ENCODE measurements at regions not wholly inside any gene's neighbourhood (a gene's known extent, or its start where the extent isn't known, plus 50 kb on each side); places are given as distances from the start of the nearest gene placed in this dataset.

DNA sequence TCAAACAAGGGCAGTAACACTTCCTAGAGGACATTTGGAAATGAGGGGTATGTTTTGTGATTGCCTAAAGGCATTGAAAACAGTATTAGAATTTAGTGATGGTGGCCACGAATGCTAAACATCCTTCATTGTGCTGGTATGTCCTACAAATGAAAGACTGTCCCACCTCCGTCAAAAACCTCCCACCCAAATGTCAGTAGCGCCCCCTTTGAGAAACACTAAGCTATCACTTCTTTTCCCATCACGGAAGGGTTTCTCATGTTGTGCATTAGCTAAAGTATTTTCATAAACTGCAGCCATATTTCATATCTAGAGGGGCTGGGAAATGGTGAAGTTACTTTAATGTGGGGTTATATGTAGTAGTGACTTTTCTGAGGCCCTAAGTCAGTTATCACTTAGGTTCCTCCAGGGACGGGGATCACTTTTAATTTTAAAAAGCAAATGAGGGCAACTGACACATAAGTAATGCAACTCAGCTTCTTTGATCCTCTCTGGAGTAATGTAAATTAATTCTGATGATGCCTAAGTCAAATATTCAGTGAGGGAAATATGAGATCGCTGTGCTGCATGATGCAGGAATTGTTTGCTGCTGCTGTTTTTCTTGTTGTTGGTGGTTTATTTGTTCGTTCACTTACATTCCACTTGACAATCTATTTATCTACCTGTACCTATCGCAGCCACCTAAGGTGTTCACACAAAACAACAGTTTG lies 1403.4 kb upstream of the TENM4 start:
- Mint-ChIP-seq H3K27me3 (no peaks in the 10 kb centered on the region), H3K4me1 (ENCODE audit: low read depth) (peaks cover 8% of the 10 kb centered on the region), H3K4me3 (ENCODE audit: low read depth) (no peak overlapping the region), H3K36me3 (ENCODE audit: insufficient read depth) (no peaks in the 10 kb centered on the region), H3K9me3 (ENCODE audit: low read depth) (no peaks in the 10 kb centered on the region), H3K27ac (peak overlapping the region; percentile 3)
- DNase-seq (ENCODE audit: low spot score, unreplicated experiment), result no peak
- TF ChIP-seq, protein P1, sequence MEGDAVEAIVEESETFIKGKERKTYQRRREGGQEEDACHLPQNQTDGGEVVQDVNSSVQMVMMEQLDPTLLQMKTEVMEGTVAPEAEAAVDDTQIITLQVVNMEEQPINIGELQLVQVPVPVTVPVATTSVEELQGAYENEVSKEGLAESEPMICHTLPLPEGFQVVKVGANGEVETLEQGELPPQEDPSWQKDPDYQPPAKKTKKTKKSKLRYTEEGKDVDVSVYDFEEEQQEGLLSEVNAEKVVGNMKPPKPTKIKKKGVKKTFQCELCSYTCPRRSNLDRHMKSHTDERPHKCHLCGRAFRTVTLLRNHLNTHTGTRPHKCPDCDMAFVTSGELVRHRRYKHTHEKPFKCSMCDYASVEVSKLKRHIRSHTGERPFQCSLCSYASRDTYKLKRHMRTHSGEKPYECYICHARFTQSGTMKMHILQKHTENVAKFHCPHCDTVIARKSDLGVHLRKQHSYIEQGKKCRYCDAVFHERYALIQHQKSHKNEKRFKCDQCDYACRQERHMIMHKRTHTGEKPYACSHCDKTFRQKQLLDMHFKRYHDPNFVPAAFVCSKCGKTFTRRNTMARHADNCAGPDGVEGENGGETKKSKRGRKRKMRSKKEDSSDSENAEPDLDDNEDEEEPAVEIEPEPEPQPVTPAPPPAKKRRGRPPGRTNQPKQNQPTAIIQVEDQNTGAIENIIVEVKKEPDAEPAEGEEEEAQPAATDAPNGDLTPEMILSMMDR (IDR thresholded peaks at IDR 0.05; ENCODE audit: unreplicated experiment), result no peak

DNA sequence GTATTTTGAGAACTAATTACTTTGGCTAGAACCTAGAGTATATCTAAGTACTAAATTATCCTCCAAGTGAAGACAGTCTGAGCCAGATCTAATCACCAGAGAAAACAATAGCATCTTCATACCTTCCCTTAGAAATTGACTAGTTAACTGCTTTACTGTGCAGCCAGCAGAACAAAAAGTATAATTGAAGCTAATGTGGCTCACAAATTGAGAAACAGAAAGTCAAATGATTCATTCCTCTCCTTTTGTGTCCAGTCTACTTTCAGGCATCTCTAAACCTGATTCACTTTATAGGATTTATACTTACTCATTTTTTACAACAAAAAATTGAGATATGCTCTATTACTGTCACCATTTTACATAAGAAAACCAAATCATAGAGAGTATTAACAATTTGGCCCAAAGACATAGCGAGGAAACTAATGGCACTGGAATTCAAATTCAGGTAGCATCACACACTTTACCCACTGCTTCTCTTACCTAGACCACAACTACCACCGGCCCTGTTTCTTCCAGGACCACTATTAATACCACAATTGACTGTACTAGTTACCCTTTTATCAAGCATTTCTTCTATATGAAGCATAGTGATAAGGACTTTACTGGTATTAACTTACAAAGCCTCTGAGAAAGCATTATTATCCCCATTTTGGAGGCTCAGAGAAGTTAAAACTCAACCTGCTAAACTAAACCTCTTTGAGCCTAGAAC lies 1402.6 kb upstream of the TENM4 start:
- DNase-seq (ENCODE audit: low spot score, unreplicated experiment), result no peak
- Mint-ChIP-seq H3K27ac (no peak overlapping the region), H3K4me1 (ENCODE audit: low read depth) (peaks cover 8% of the 10 kb centered on the region), H3K27me3 (no peaks in the 10 kb centered on the region), H3K36me3 (ENCODE audit: insufficient read depth) (no peaks in the 10 kb centered on the region), H3K4me3 (ENCODE audit: low read depth) (no peak overlapping the region), H3K9me3 (ENCODE audit: low read depth) (no peaks in the 10 kb centered on the region)
- TF ChIP-seq, protein P1 (IDR thresholded peaks at IDR 0.05; ENCODE audit: unreplicated experiment), result no peak

DNA sequence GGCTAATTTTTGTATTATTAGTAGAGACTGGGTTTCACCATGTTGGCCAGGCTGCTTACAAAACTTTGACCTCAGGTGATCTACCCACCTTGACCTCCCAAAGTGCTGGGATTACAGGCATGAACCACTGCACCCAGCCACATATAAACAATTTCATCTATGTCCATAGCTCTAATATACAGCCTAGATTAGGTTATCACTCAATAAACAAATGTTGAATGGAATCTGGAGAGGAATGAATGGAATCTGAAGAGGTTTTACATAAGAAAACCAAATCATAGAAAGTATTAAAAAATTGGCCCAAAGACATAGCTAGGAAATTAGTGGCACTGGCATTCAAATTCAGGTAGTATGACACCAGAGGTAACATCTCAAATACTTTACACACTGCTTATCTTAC lies 1401.4 kb upstream of the TENM4 start:
- TF ChIP-seq, protein P1 (IDR thresholded peaks at IDR 0.05; ENCODE audit: unreplicated experiment), result no peak
- Mint-ChIP-seq H3K27ac (no peak overlapping the region), H3K4me3 (ENCODE audit: low read depth) (no peak overlapping the region), H3K36me3 (ENCODE audit: insufficient read depth) (no peaks in the 10 kb centered on the region), H3K9me3 (ENCODE audit: low read depth) (no peaks in the 10 kb centered on the region), H3K4me1 (ENCODE audit: low read depth) (peaks cover 8% of the 10 kb centered on the region), H3K27me3 (no peaks in the 10 kb centered on the region)
- DNase-seq (ENCODE audit: low spot score, unreplicated experiment), result no peak

DNA sequence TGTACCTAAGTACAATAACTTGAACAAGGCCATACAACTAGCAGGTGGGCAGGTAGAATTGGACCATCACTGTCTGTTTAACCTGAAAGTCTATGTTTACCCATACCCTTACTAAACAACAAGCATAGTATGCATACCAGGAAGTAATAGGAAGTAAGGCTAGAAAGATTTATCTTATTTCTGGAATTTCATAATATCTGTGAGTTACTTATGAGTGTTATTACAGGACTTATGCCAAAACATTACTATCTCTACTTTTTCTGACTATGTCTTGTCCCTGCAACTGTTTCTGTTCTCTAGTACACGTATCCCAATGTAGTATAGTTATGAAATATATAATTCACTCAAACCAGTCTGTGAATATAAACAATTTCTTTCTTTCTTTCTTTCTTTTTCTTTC lies 1400.8 kb upstream of the TENM4 start:
- TF ChIP-seq, protein P1 (IDR thresholded peaks at IDR 0.05; ENCODE audit: unreplicated experiment), result no peak
- H3K9me3 Mint-ChIP-seq (ENCODE audit: low read depth), result no peaks in the 10 kb centered on the region
- no peaks in the 10 kb centered on the region for H3K36me3 Mint-ChIP-seq (ENCODE audit: insufficient read depth)
- no peaks in the 10 kb centered on the region for H3K27me3 Mint-ChIP-seq
- no peak overlapping the region for H3K4me3 Mint-ChIP-seq (ENCODE audit: low read depth)
- H3K4me1 Mint-ChIP-seq (ENCODE audit: low read depth), result peaks cover 8% of the 10 kb centered on the region
- no peak for DNase-seq (ENCODE audit: low spot score, unreplicated experiment)
- H3K27ac Mint-ChIP-seq, result no peak overlapping the region

DNA sequence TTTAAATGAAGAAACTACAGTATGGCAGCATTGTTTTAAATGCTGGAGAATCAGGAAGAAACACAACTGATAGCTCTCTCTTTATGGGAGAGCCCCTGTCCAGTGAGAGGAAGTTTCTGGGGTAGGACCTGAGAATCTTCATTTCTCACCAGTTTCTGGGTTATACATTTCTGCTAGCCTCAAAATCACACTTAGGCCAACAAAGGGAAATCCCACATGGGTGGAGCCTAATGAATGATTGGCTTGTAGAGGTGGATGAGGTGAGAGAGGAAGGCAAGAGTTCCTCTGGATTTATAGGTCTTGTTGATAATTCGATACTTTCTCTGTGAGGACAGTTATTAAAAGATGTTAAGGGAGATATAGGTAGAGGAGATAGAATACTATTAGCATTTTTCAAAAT lies 1397.3 kb upstream of the TENM4 start:
- H3K27ac Mint-ChIP-seq, result no peak overlapping the region
- no peaks in the 10 kb centered on the region for H3K36me3 Mint-ChIP-seq (ENCODE audit: insufficient read depth)
- no peaks in the 10 kb centered on the region for H3K27me3 Mint-ChIP-seq
- H3K9me3 Mint-ChIP-seq (ENCODE audit: low read depth), result no peaks in the 10 kb centered on the region
- TF ChIP-seq, protein P1 (IDR thresholded peaks at IDR 0.05; ENCODE audit: unreplicated experiment), result no peak
- no peaks in the 10 kb centered on the region for H3K4me1 Mint-ChIP-seq (ENCODE audit: low read depth)
- no peak for DNase-seq (ENCODE audit: low spot score, unreplicated experiment)
- no peak overlapping the region for H3K4me3 Mint-ChIP-seq (ENCODE audit: low read depth)

Measured in progenitor cell of endocrine pancreas (in vitro differentiated cells).